Prostate gland (tissue), 2 donors: ENCODE measurements at regions not wholly inside any gene's neighbourhood (a gene's known extent, or its start where the extent isn't known, plus 50 kb on each side); places are given as distances from the start of the nearest gene placed in this dataset.

Source experiments
- DNase-seq: peaks from one replicate; pipeline ENCODE4 v3.0.0-alpha.2; 2019; ENCODE audit warnings: low spot score
- H3K27ac ChIP-seq, 2 donors: fragments of 200-600 bp; sonication (generic); 2 replicates each; pipeline ENCODE4 v1.5.1; 2017 to 2019
- H3K27me3 ChIP-seq: fragments of 200-600 bp; sonication (generic); replicated peaks from 2 replicates; pipeline ENCODE4 v1.5.1; 2019; ENCODE audit not compliant: insufficient read depth
- H3K36me3 ChIP-seq, 2 donors: fragments of 200-600 bp; sonication (generic); 1 replicate in 1 of 2; 2 replicates in 1 of 2; pipeline versions ENCODE4 v1.5.1 to v1.8.1; 2017 to 2019
- H3K4me1 ChIP-seq: fragments of 200-600 bp; sonication (generic); replicated peaks from 2 replicates; pipeline ENCODE4 v1.5.1; 2019
- H3K4me3 ChIP-seq, 2 donors: fragments of 200-600 bp; sonication (generic); 2 replicates each; pipeline ENCODE4 v1.5.1; 2017 to 2019
- H3K9me3 ChIP-seq: fragments of 200-600 bp; sonication (generic); 2 replicates; pipeline ENCODE4 v1.5.1; 2017
- CTCF ChIP-seq, 4 experiments: fragments of 200-600 bp in 2 of 4; fragments of 450-650 bp in 2 of 4; sonication (generic) in 2 of 4; IDR thresholded peaks; 1 replicate in 3 of 4; 2 replicates in 1 of 4; pipeline ENCODE4 v1.5.1; 2016 to 2019; ENCODE audit warnings: antibody characterized with exemption in 4 of 4, mild to moderate bottlenecking in 2 of 4, moderate library complexity in 2 of 4
- POLR2A ChIP-seq: fragments of 450-650 bp; IDR thresholded peaks from one replicate; pipeline ENCODE4 v1.6.1; 2016; ENCODE audit warnings: antibody characterized with exemption, mild to moderate bottlenecking
- POLR2AphosphoS5 ChIP-seq: sonication (generic); formaldehyde crosslinking; IDR thresholded peaks from one replicate; pipeline ENCODE4 v1.6.1; 2017; ENCODE audit warnings: antibody characterized with exemption
- WGBS: methylation state at CpG from one replicate; pipeline ENCODE4 v1.1.5; 2018; 5-methylcytosine and 5-hydroxymethylcytosine counted together
- intact Hi-C: fragments of 100-400 bp; cut with DNase I; formaldehyde crosslinking; loops from one replicate; pipeline ENCODE4 v1.14.2; 2022

GRCh38 chr3:90054311-90054710 is 946.9 kb downstream of the EPHA3 start:
- WGBS = 15% methylated on average over 1 of the region's 1 CpG
- intact Hi-C loops = no loop called here

GRCh38 chr3:90055666-90056065 is 948.2 kb downstream of the EPHA3 start:
- Histone ChIP-seq H3K36me3 (no peaks in the 10 kb centered on the region), H3K27me3 (no peaks in the 10 kb centered on the region), H3K4me3 (no peak overlapping the region), H3K9me3 (no peaks in the 10 kb centered on the region), H3K4me1 (no peaks in the 10 kb centered on the region), H3K27ac (no peak overlapping the region)
- WGBS = 16% methylated on average over 2 of the region's 2 CpGs
- intact Hi-C loops = no loop called here
- no peak for DNase-seq
- TF ChIP-seq POLR2A = no peak
- TF ChIP-seq POLR2AphosphoS5 = no peak
- no peak for TF ChIP-seq CTCF (IDR thresholded peaks at IDR 0.05)

More at GRCh38 chr3:90054311-90054710, 946.9 kb downstream of the EPHA3 start:
- no peak for DNase-seq
- no peak for TF ChIP-seq POLR2AphosphoS5
- no peak for TF ChIP-seq CTCF (IDR thresholded peaks at IDR 0.05)
- TF ChIP-seq POLR2A = no peak
- Histone ChIP-seq H3K27me3 (no peaks in the 10 kb centered on the region), H3K27ac (no peak overlapping the region), H3K4me3 (no peak overlapping the region), H3K9me3 (no peaks in the 10 kb centered on the region), H3K4me1 (no peaks in the 10 kb centered on the region), H3K36me3 (no peaks in the 10 kb centered on the region)

GRCh38 chr3:90056281-90057032 is 949.0 kb downstream of the EPHA3 start:
- no peak overlapping the region for H3K27ac ChIP-seq
- H3K36me3 ChIP-seq = no peaks in the 10 kb centered on the region
- 68% methylated on average over 2 of the region's 2 CpGs for WGBS
- DNase-seq = no peak
- no peak overlapping the region for H3K4me3 ChIP-seq
- no peaks in the 10 kb centered on the region for H3K9me3 ChIP-seq
- TF ChIP-seq POLR2AphosphoS5 (no peak), CTCF (IDR thresholded peaks at IDR 0.05) (no peak), POLR2A (no peak)
- no peaks in the 10 kb centered on the region for H3K4me1 ChIP-seq
- intact Hi-C loops = no loop called here
- H3K27me3 ChIP-seq = no peaks in the 10 kb centered on the region

GRCh38 chr3:90062016-90062415 is 954.6 kb downstream of the EPHA3 start:
- DNase-seq = no peak
- Histone ChIP-seq H3K4me3 (no peak overlapping the region), H3K4me1 (no peaks in the 10 kb centered on the region), H3K36me3 (no peaks in the 10 kb centered on the region), H3K9me3 (no peaks in the 10 kb centered on the region), H3K27ac (no peak overlapping the region), H3K27me3 (no peaks in the 10 kb centered on the region)
- intact Hi-C loops = no loop called here
- TF ChIP-seq POLR2A (no peak), POLR2AphosphoS5 (no peak), CTCF (IDR thresholded peaks at IDR 0.05) (no peak)

- H3K4me3 ChIP-seq = no peak overlapping the region
- intact Hi-C loops = no loop called here
- TF ChIP-seq POLR2A (no peak), CTCF (IDR thresholded peaks at IDR 0.05) (no peak), POLR2AphosphoS5 (no peak)
- no peaks in the 10 kb centered on the region for H3K27me3 ChIP-seq
- no peak for DNase-seq
- H3K4me1 ChIP-seq = no peaks in the 10 kb centered on the region
- H3K27ac ChIP-seq = no peak overlapping the region
- no peaks in the 10 kb centered on the region for H3K36me3 ChIP-seq
- WGBS = 37% methylated on average over 2 of the region's 2 CpGs
- H3K9me3 ChIP-seq = no peaks in the 10 kb centered on the region
Measured at GRCh38 chr3:90062631-90063200, 955.3 kb downstream of the EPHA3 start.
